Non-pigmented ciliary epithelial cell (primary cell): ENCODE measurements at regions not wholly inside any gene's neighbourhood (a gene's known extent, or its start where the extent isn't known, plus 50 kb on each side); places are given as distances from the start of the nearest gene placed in this dataset.

Experiments used
- DNase-seq: peaks from one replicate; pipeline ENCODE4 v3.0.0-alpha.2; 2010; ENCODE audit warnings: low read depth

DNA sequence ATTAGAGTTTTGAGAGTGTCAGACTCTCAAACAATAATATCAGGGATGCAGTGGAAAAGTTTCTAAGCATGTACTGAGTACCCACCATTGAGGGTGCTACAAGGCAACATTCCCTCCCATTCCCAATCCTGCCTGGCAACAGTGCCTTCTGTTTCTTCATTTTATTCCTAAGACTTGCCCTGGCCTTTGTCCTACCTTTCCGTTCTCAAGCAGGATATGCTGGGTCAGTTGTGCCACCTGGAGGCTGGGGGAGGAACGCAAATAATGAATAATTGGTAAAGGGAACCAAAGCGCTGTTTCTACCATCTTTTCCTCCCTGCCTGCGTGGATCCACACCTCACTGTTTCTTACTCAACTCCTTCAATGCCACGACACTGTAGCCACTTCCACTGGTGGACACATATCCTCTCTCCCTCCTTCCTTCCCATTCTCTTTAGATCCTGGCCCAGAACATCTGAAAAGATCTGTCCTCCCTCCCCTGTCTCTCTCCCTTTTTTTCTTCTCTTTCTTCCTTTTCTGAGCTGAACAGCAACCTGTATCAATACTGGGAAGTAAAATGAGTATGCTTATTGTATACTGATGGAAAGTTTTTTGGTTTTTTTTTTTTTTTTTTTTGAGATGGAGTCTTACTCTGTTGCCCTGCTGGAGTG lies 149.5 kb downstream of the C9orf152 start:
- no peak for DNase-seq

GRCh38 chr9:110059461-110059860 lies 148.5 kb downstream of the C9orf152 start:
- DNase-seq: no peak

DNA sequence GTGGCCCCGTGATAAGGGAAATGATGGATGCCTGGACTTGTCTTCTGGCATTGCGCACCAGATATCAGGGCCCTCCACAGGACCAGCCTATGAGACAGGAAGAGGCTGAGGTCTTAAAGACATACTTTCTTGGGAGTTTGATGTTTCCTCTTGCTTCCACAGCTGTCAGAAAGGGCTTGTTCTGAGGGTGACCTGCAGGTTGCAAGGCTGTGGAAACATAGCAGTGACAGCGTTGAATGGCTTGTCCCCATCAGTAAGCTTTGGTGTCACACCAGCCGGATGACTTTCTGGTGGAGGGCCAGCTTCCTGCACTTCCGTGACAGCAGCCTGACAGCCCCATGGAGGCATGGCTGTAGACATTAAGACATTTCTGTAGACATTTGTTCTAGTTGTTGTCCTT lies 143.2 kb downstream of the C9orf152 start:
- DNase-seq: no peak

DNA sequence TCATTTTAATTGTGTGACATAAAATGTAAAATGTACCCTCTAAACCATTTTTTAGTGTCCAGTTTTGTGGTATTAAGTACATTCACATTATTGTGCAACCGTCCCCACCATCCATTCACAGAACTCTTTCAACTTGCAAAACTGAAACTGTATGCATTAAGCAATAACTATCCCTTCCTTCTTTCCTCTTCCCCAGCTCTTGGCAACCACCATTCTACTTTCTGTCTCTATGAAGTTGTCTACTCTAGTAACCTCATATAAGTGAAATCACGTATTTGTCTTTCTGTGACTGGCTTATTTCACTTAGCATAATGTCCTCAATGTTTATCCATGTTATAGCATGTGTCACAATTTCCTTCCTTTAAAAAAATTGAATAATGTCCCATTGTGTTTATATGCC lies 142.4 kb downstream of the C9orf152 start:
- DNase-seq: no peak

GRCh38 chr9:110066929-110067716 lies 140.8 kb downstream of the C9orf152 start:
- no peak for DNase-seq

DNA sequence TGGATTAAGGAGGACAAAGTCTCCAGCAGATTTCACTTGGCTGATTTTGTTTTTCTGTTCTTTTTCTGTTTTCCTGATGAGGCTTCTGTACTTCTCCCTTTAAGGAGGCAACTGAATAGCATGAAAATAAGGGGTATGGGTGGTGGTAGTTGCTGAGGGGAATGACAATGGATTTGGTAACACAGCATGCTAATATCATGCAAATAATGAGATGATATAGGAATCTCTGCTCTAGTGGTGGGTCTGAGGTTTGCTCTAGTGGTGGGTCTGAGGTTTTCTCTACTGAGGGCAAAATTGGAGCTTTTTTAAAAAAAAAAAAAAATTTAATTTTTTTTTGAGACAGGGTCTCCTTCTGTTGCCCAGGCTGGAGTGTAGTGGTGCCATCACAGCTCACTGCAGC lies 139.7 kb downstream of the C9orf152 start:
- no peak for DNase-seq

DNA sequence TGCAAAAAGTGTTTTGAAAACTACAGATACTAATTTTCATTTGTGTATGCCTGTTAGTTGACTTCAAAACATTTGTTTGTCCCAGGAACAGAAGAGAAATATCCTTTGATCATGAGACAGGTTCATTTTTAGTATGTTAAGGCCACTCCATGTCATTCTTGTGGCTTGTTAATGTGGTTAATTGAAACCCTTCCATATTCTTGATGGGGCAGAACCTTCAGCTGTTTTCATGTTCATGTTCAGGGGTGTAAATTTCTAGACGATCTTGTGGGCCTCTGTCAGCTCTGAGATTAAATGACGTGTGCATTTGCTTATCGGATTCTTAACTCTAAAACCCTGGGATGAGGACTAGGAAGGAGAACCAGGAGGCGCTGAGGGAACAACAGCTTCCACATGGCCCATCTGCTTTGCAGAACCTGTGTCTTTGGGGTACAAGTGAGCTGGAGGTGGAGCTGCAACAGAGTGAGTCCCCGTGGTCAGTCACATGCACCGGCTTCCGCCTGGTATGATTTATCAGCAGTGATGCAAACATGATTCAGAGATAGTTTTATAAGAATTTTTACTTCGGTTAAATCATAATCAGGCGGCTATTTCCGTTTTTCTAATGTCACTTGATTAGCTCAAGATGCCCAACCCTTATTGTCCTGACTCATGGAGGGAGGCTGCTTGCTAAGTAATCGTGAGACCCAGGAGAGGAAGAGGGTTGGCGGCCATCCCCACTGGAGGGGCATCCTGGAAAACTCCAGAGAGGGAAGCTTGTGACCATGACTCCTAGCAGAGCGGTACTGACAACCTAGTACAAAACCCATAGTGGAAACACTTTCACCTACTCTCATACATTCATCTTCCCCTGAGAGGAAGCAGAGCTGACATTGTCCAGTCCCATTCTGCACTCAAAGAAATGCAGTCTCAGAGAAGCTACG lies 138.4 kb downstream of the C9orf152 start:
- peak; percentile 85 for DNase-seq

DNA sequence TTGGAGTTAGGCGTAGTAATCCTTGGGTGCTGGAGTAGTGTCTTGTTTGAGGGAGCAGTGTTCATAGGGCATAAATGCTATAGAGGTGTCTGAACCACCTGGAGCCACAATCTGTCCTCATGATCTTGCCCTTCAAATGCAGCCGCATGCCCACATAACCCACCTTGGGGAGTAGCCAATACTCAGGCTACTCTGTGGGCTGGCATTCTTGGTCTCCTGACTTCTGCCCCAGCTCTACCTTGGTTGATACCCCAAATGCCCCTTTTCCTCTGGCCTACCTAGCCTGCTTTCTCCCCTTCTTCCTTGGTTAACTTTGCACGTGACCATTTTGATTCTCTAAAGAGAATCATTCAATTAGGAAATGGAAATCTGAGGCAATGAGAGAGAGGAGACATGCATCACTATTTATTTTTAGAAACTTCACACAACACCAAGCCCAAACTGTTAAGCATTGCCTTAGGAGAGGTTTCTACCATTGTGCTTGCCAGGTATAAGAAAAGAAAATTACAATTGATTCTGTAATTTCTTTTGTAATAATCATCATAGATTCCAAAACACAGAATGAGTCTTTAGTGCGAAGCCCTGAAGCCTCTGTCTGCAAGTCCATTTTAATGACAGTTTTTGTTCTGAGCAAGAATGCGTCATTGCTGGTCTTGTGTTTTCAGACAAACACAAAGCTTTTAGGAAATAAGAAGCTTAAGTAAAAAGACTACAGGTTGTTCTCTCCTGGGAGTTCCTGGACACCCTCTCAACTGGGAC lies 135.2 kb downstream of the C9orf152 start:
- no peak for DNase-seq

DNA sequence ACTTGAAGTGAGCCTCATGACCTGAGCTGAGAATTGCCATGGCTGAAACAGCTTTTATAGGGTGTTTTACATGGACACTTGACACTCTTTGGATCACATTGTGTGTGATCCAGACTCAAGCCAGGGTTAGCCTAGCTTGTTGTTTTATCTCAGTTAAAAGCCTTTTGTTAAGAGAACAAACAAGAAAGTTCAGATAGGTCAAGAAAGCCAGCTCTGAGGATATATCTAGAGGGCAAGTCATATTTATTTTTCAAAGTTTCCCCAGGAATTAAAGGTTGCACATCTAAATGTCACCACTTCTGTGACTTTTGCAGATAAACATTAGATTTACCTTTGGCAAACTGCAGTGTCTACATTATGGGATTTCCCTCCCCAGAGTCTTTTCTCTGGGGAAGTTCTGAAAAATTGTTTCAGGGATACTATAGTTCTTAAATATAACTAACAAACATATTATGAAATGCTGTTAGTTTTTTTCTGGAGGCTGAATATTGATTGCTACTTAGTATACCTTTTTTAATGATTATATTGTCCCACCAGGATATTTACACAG lies 134.5 kb downstream of the C9orf152 start:
- DNase-seq: no peak

- DNase-seq: peak; percentile 71
These were observed 130.8 kb downstream of the C9orf152 start for GRCh38 chr9:110076894-110077725.

DNA sequence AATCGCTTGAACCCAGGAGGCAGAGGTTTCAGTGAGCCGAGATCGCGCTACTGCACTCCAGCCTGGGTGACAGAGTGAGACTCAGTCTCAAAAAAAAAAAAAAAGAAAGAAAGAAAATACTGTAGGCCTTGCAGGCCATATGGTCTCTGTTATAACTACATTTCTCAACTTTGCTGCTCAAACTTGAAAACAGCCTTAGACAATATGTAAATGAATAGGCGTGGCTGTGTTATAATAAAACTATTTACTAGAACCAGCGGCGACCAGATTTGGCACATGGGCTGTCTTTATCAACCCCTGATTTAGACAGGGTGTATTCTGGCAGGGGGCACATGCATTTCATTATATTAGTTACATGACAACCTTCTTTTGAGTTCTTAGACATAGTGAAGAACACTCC lies 130.0 kb downstream of the C9orf152 start:
- DNase-seq: no peak

- DNase-seq: no peak
These were observed 129.4 kb downstream of the C9orf152 start for GRCh38 chr9:110078604-110079003.

DNA sequence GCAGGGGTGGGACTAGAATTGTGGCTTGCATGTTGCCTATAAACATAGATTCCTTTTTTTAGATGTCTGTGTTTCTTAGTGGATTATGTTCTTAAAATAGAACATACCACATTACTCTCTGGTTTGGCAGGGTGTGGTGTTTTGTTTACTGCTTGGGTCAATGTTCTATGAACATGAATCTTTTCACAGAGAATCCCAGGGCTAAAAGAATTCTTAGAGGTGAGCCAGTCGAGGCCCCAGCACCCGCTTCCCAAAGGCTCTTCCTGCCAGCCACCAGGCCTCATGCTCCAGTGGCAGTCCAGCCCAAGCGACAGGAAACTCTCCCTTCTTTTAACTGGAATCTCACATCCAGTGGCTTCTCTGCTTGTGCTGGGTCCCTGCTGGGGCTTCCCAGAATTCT lies 126.6 kb downstream of the C9orf152 start:
- DNase-seq: no peak

- no peak for DNase-seq
These were observed 124.1 kb downstream of the C9orf152 start for GRCh38 chr9:110083866-110084265.

- DNase-seq: no peak
These were observed 121.4 kb downstream of the C9orf152 start for GRCh38 chr9:110086537-110086936.

GRCh38 chr9:110087605-110088004 lies 120.4 kb downstream of the C9orf152 start:
- no peak for DNase-seq

GRCh38 chr9:110088099-110088498 lies 119.9 kb downstream of the C9orf152 start:
- DNase-seq: no peak

DNA sequence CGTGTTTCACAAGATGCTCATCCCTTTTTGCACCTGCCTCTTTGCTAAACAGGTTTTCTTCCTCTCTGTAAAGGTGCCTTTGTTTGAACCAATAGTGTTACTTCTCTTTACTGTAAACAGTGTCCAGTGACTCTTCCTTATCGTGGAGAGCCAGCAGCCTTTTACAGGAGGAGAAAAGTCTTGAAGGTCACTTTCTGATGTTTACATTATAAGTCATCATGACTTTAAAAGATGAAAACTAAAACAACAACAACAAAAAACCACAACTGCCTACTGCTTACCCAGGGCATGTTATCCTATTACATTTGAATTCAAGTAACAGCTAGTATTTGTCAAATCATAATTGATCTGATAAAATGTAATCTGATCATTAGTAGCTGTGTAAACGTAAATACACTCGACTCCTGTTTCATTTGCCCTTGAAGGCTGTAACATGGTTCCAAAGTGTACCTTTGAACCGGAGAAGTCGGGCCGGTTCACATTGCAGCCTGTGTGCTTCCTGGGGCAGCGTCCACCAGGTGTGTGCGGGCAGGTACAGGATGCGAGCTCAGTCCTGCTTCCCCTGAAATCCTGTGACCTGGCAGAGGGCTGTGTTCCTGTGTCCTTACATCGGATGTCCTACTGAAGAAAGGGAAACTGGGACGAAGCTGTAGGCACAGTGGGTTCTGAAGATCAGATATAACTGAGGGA lies 118.1 kb downstream of the C9orf152 start:
- no peak for DNase-seq

GRCh38 chr9:110092792-110093191 lies 115.2 kb downstream of the C9orf152 start:
- DNase-seq: no peak

GRCh38 chr9:110093417-110093816 lies 114.5 kb downstream of the C9orf152 start:
- DNase-seq: no peak
